Spinal cord (tissue), 9 donors: ENCODE measurements at regions not wholly inside any gene's neighbourhood (a gene's known extent, or its start where the extent isn't known, plus 50 kb on each side); places are given as distances from the start of the nearest gene placed in this dataset.

ENCODE experiments used
- DNase-seq, 6 donors: peaks; one replicate each; pipeline versions ENCODE4 v3.0.0 to v3.0.0-alpha.2; 2013 to 2015; ENCODE audit warnings: low spot score in 6 of 6, low read depth in 4 of 6
- H3K27ac ChIP-seq: one replicate; pipeline ENCODE4 v1.5.1; 2013; ENCODE audit warnings: low read depth, low read length, control low read depth
- H3K27me3 ChIP-seq: one replicate; pipeline ENCODE4 v1.6.1; 2013; ENCODE audit warnings: low read length; ENCODE audit not compliant: control insufficient read depth, insufficient read depth
- H3K36me3 ChIP-seq: one replicate; pipeline ENCODE4 v1.6.1; 2013; ENCODE audit warnings: low read length; ENCODE audit not compliant: control insufficient read depth, insufficient read depth
- H3K4me1 ChIP-seq: one replicate; pipeline ENCODE4 v1.6.1; 2013; ENCODE audit warnings: low read length; ENCODE audit not compliant: control insufficient read depth, insufficient read depth
- H3K4me3 ChIP-seq: one replicate; pipeline ENCODE4 v1.5.1; 2013; ENCODE audit warnings: low read depth, low read length, control low read depth
- H3K9me3 ChIP-seq: one replicate; pipeline ENCODE4 v1.6.1; 2013; ENCODE audit warnings: low read length; ENCODE audit not compliant: control insufficient read depth, insufficient read depth
- WGBS: methylation state at CpG from one replicate; pipeline ENCODE4 v1.1.5; 2013; ENCODE audit warnings: missing lambda C conversion rate; ENCODE audit not compliant: insufficient coverage; 5-methylcytosine and 5-hydroxymethylcytosine counted together
- donor health status: healthy.

- no peak overlapping the region for H3K27ac ChIP-seq
- H3K4me1 ChIP-seq, result no peaks in the 10 kb centered on the region
- WGBS, result 100% methylated on average over 2 of the region's 2 CpGs
- no peaks in the 10 kb centered on the region for H3K9me3 ChIP-seq
- no peak for DNase-seq
- H3K27me3 ChIP-seq, result no peaks in the 10 kb centered on the region
- H3K36me3 ChIP-seq, result no peaks in the 10 kb centered on the region
- H3K4me3 ChIP-seq, result no peak overlapping the region
These were observed 161.1 kb upstream of the CXADR start for GRCh38 chr21:17351766-17352165.

GRCh38 chr21:17352996-17353655 is 159.7 kb upstream of the CXADR start:
- Histone ChIP-seq H3K27me3 (no peaks in the 10 kb centered on the region), H3K36me3 (no peaks in the 10 kb centered on the region), H3K4me1 (no peaks in the 10 kb centered on the region), H3K9me3 (no peaks in the 10 kb centered on the region), H3K4me3 (no peak overlapping the region), H3K27ac (no peak overlapping the region)
- DNase-seq, result no peak
- 70% methylated on average over 3 of the region's 3 CpGs for WGBS

- 87% methylated on average over 2 of the region's 2 CpGs for WGBS
- Histone ChIP-seq H3K36me3 (no peaks in the 10 kb centered on the region), H3K4me1 (no peaks in the 10 kb centered on the region), H3K27me3 (no peaks in the 10 kb centered on the region), H3K27ac (no peak overlapping the region), H3K9me3 (no peaks in the 10 kb centered on the region), H3K4me3 (no peak overlapping the region)
- no peak for DNase-seq
These were observed 153.1 kb upstream of the CXADR start for GRCh38 chr21:17359781-17360180.

GRCh38 chr21:17368748-17369363 is 144.0 kb upstream of the CXADR start:
- 86% methylated on average over 2 of the region's 3 CpGs for WGBS
- DNase-seq, result no peak
- no peaks in the 10 kb centered on the region for H3K36me3 ChIP-seq
- H3K9me3 ChIP-seq, result no peaks in the 10 kb centered on the region
- no peak overlapping the region for H3K4me3 ChIP-seq
- H3K27me3 ChIP-seq, result no peaks in the 10 kb centered on the region
- H3K27ac ChIP-seq, result no peak overlapping the region
- H3K4me1 ChIP-seq, result no peaks in the 10 kb centered on the region

GRCh38 chr21:17370263-17370662 is 142.6 kb upstream of the CXADR start:
- Histone ChIP-seq H3K4me3 (no peak overlapping the region), H3K27me3 (no peaks in the 10 kb centered on the region), H3K36me3 (no peaks in the 10 kb centered on the region), H3K4me1 (no peaks in the 10 kb centered on the region), H3K9me3 (no peaks in the 10 kb centered on the region), H3K27ac (no peak overlapping the region)
- 85% methylated on average over 3 of the region's 5 CpGs for WGBS
- no peak for DNase-seq

GRCh38 chr21:17370916-17371315 is 141.9 kb upstream of the CXADR start:
- Histone ChIP-seq H3K4me3 (no peak overlapping the region), H3K4me1 (no peaks in the 10 kb centered on the region), H3K36me3 (no peaks in the 10 kb centered on the region), H3K27ac (no peak overlapping the region), H3K27me3 (no peaks in the 10 kb centered on the region), H3K9me3 (no peaks in the 10 kb centered on the region)
- no peak for DNase-seq
- no CpG with 5 or more reads among the region's 5 CpGs for WGBS

- no CpG with 5 or more reads among the region's 1 CpG for WGBS
These were observed 141.4 kb upstream of the CXADR start for GRCh38 chr21:17371450-17371849.

GRCh38 chr21:17372200-17372599 is 140.6 kb upstream of the CXADR start:
- H3K27me3 ChIP-seq, result no peaks in the 10 kb centered on the region
- no peaks in the 10 kb centered on the region for H3K4me1 ChIP-seq
- no peaks in the 10 kb centered on the region for H3K9me3 ChIP-seq
- DNase-seq, result no peak
- WGBS, result no CpG with 5 or more reads among the region's 2 CpGs
- no peak overlapping the region for H3K27ac ChIP-seq
- H3K36me3 ChIP-seq, result no peaks in the 10 kb centered on the region
- H3K4me3 ChIP-seq, result no peak overlapping the region

More at GRCh38 chr21:17371450-17371849, 141.4 kb upstream of the CXADR start:
- DNase-seq, result no peak
- no peak overlapping the region for H3K27ac ChIP-seq
- no peaks in the 10 kb centered on the region for H3K36me3 ChIP-seq
- H3K9me3 ChIP-seq, result no peaks in the 10 kb centered on the region
- H3K4me1 ChIP-seq, result no peaks in the 10 kb centered on the region
- H3K27me3 ChIP-seq, result no peaks in the 10 kb centered on the region
- no peak overlapping the region for H3K4me3 ChIP-seq

- Histone ChIP-seq H3K36me3 (no peaks in the 10 kb centered on the region), H3K27ac (no peak overlapping the region), H3K27me3 (no peaks in the 10 kb centered on the region), H3K4me3 (no peak overlapping the region), H3K4me1 (no peaks in the 10 kb centered on the region), H3K9me3 (no peaks in the 10 kb centered on the region)
- WGBS, result no CpG with 5 or more reads among the region's 2 CpGs
- DNase-seq, result no peak
These were observed 126.3 kb upstream of the CXADR start for GRCh38 chr21:17386498-17386897.

- no peaks in the 10 kb centered on the region for H3K36me3 ChIP-seq
- no peaks in the 10 kb centered on the region for H3K9me3 ChIP-seq
- DNase-seq, result peak; percentile 67 to 96 (median 74)
- no peak overlapping the region for H3K4me3 ChIP-seq
- WGBS, result no CpG with 5 or more reads among the region's 7 CpGs
- H3K27me3 ChIP-seq, result no peaks in the 10 kb centered on the region
- H3K4me1 ChIP-seq, result no peaks in the 10 kb centered on the region
- H3K27ac ChIP-seq, result no peak overlapping the region
These were observed 125.7 kb upstream of the CXADR start for GRCh38 chr21:17387030-17387617.
